OCI-M2 (cell line): ENCODE measurements at regions not wholly inside any gene's neighbourhood (a gene's known extent, or its start where the extent isn't known, plus 50 kb on each side); places are given as distances from the start of the nearest gene placed in this dataset.

Experiments used
- DNase-seq: peaks from one replicate; lab custom pipeline; 2025; ENCODE audit not compliant: unreplicated experiment; lab: John Stamatoyannopoulos, UW

DNA sequence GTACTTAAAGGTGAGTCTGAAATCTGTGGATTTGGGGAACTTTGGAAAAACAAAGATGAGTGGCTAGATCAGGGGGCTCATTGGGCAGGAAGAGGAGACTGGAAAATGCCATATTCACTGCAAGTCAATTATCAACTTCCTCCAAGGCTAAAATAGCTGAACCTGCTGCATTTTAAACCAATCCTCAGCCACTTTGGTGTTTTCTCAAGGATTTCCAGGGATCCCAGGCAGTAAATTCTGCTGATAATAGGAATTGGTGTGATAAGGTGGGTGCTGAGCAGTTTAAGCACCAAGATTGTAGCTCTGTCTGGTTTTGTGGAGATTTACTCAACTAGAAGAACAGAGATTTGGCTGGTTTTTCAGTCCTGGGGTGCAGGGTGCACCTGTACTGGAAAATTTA, 153.9 kb upstream of the CAMK1G start:
- no peak for DNase-seq

DNA sequence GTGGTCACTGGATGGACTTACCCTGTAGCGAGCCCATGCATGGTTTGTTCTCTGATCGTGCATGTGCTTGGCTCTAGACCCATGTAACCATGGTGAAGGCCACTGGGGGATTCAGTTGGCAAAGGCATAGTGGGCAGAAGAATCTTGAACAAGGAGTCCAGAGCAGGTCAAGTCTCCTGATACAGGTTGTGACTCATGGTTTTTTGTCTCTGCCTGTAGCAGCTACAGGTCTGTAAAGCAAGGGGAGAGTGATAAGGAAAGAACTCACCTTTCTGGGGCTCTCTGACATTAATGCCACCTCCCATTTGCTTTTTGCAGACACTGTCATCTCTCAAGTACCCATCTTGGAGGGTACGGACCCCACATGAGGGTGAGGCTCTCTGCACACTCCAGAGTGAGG, 153.4 kb upstream of the CAMK1G start:
- no peak for DNase-seq

DNA sequence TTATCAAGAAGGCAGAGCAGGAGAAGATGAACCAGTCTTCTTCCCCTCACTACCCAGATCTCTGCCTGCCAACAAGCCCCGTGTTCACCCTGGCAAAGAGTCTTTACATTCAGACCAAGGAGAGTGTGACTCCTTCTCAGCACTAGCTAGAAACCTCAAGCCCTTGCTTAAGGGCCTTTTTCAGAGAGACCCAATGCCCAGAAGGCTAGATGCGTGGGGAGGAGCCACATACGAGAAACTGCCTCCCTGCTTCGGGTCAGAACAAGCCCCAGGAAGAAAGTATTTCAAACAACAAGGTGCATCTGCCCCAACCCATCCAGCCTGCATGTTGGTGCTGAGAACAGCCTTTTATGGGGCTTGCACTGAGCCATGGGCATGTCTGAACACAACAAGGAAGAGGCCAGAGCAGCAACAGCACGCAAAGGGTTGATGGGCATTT, 152.7 kb upstream of the CAMK1G start:
- DNase-seq, result no peak

DNA sequence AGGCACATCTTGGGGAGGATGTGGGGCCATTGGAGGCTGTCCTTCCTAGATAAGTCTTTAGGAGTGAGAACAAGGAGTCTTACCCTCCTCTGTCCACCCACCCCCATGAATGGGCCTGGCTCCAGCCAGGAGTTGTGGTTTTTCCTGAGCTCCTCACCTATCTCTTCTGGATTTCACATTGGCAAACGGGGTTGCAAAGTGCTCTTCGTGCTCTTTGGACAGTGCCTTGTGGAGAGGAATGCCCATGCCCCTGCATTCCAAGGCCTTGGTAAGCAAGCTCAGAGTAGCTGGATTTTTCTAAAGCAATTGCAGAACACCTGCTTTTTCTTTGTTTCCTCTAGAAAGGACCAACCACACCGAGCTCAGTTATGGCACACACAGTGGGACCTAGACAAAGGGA, 152.1 kb upstream of the CAMK1G start:
- DNase-seq, result no peak

DNA sequence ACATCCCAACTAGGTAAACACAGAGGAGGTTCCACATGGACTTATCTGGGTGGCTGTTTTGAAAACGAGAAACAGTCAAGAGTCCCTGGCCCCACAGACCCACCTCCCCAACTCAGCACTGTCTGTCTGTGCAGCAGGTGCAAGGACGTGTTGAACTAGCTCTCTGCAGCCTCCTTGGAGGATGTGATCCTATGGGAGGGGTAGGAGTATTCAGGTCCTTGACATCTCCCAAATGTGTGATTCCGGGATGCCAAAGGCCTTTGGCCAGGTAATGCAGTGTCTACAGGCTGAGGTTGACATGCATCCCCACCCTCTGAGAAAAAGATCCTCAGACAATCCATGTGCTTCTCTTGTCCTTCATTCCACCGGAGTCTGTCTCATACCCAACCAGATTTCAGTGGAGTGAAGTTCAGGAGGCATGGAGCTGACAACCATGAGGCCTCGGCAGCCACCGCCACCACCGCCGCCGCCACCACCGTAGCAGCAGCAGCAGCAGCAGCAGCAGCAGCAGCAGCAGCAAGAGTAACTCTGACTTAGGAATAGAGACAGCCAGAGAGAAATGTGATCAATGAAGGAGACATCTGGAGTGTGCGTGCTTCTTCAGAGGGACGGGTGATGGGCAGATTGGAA, 151.6 kb upstream of the CAMK1G start:
- no peak for DNase-seq

DNA sequence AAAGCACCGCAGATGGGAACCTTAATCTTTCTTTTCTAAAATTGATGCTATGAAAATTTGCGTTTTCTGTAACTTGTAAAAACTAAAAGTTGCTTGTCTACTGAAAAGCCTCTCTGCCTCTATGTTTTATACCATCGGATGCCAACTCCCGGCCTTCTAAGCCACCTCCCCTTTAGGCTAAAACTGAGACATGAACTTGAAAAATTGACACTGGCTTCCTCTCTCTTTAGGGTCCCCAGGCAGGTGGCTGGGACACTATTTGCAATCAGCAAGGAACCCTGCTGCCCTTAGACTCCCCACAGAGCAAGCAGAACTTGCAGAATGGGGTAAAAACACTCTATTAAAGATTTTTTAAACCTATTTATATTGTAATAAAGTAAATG, 151.1 kb upstream of the CAMK1G start:
- DNase-seq, result no peak

DNA sequence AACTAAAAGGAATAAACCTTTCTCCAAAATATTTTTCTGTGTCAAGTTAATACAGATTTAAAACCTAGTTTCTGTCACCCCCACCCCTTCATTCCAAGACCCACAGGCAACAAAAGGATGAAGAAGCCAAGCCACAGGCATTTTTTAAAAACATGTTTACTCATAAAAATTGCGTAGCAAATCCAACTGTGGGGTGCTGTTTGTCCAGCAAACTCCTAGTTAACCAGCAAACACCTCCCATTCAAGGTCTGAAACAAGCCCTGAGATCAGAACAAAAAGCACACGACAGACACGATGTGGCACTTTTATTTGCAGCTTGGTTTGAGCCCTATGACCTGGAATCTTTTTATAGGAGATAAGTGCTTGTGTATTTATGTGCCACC, 149.9 kb upstream of the CAMK1G start:
- no peak for DNase-seq

DNA sequence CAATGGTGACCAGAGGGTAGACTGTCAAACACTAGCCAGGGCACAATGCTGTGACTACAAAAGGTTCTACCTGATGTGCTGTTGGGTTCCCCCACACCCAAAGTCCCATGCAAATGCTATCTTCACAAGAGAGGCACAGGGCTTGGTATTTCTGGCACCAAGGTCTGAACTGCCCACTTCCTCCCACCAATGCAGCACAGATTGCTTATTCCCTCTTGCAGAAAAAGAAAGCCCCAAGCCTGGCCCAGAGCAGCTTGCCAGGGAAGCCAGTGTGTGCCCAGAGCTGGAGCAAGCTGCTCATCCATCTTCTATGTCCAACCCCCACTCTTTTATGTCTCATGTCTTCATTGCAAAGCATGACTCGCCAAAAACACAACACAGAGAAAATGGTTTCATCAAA, 149.4 kb upstream of the CAMK1G start:
- DNase-seq, result no peak

- no peak for DNase-seq
Measured at GRCh38 chr1:209434631-209435217, 148.8 kb upstream of the CAMK1G start.

- DNase-seq, result no peak
Measured at GRCh38 chr1:209435654-209436566, 147.6 kb upstream of the CAMK1G start.

- DNase-seq, result no peak
Measured at GRCh38 chr1:209439828-209440227, 143.7 kb upstream of the CAMK1G start.

DNA sequence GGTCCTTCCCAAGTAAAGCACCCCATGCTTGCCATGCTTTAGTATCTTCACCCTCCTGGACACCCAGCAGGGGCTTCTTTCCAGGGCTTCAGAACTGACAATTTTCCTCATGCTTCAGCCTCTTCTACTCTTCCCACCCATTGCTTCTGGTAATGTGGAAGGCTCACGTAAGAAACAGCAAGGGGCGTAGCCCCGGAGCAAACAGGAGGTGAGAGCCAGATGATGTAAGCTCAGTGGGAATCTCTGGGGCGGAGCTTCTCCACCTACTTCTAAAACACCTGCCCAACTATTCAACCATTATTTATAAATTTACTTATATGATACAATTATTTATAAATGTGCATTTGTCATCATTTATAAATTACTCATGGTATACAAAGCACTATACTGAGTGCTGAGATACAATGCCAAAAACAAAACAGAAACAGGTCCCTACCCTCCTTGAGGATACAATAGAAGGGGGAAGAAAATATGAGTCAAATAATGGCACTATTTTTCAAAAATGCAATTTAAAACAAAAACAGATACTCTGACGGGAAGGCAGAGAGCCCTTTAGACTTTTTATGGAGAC, 140.1 kb upstream of the CAMK1G start:
- no peak for DNase-seq

GRCh38 chr1:209443975-209444651, 139.4 kb upstream of the CAMK1G start:
- no peak for DNase-seq

GRCh38 chr1:209444961-209445360, 138.6 kb upstream of the CAMK1G start:
- no peak for DNase-seq

GRCh38 chr1:209445576-209445975, 137.9 kb upstream of the CAMK1G start:
- DNase-seq, result no peak

DNA sequence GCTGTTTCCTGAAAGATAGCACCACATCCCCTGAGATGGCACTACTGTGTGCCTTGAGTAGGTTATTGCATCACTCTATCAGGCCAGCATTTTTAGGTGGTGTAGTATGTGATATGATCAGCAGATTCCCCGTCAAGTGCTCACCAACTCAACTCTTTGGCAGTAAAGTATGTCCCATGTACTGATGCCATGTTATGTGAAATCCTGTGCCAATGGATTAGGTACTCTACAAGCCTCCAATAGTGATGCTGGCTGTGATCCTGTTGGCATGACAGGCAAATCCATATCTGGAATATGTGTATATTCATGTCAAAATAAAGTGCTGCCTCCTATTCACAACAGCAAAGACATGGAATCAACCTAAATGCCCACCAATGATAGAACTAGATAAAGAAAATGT, 137.2 kb upstream of the CAMK1G start:
- no peak for DNase-seq

DNA sequence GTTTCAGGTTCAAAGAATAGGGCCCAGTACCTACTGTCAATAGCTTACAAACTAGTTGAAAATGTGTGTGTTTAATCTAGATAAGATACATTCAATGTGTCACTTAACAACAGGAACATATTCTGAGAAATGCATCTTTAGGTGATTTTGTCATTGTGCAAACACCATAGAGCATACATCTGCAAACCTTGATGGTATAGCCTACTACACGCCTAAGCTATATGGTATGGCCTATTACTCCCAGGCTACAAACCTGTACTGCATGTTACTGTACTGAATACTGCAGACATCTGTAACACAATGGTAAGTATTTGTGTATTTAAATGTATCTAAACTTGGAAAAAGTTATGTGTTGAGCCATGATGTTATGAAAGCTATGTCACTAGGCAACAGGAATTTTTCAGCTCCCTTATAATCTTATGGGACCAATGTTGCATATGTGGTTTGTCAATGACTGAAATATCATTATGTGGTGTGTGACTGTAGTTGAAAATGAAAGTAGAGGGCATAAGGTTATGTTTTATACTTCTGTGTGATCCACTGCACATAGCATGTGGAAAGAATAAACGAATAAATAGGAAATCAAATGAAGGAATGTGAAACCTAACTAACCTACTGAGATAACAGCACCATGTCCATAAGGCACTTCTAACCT, 129.0 kb upstream of the CAMK1G start:
- no peak for DNase-seq

DNA sequence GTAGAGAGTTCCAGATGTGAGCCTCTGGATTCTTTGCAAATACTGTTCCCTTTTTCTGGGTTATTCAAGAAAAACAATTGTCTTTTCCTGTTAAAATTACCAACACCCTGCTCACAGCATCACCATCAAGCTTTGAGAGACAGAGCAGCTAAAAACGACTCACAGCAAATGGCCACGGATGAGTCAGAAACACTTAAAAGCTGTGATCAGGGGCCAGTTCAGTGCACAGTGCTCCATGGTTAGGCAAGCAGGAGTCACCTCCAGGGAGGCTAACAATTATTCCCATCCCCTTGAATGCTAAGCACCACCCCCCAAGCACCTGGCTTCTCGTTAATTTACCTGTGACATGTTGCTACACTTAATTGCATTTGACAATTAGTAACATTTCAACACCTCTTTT, 128.4 kb upstream of the CAMK1G start:
- DNase-seq, result no peak

GRCh38 chr1:209455661-209456358, 127.7 kb upstream of the CAMK1G start:
- no peak for DNase-seq

DNA sequence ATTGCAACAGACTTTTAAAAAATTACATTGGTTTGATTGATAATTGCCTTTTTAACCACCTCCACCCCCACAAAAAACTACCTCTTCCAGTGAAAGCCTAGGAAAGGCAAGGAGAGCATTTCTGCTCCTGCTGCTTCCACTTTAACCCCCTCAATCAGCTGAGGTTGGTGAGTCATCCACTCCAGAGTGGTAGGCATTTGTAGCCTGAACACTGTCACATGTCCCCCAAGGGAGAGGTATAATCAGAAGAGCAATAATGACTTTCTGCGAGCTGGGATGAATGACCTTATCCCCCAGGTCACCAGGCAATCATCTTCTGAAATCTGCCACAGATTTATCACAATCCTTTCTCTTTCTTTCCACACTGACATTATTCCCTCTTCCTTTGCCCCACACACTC, 126.6 kb upstream of the CAMK1G start:
- DNase-seq, result no peak
